ENCODE measurements at regions not wholly inside any gene's neighbourhood (a gene's known extent, or its start where the extent isn't known, plus 50 kb on each side); places are given as distances from the start of the nearest gene placed in this dataset.

DNA sequence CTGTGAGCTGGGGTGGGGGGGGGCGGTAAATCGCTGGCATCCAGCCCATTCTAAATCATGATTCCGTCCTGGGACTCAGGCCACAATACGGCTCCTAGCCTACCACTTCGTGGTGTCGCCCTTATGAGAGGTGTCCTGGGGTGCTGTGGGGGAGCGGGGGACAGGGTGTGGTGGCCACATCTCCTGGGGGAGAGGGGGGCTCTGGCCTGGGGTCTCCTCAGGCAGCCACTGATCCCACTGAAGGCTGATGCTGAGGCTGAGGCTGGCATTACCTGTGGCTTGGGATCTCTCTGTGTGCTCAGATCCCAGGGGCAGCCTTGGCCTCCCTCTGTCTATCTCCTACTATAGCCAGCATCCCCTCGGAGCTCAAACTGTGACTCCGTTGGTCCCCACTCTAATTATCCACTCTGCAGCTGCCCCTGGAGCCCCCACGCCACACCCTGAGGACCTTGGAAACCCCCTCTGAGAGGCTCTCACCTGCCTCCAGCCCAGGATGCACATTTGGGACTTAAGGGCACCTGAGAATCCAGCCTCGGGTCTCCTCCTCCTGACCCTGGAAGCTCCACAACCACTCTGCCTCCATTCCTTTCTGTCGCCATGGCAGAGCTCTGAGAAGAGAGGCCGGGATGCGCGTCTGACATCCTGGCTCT, 249.3 kb upstream of the TCERG1L start:
- CTCF ChIA-PET = no interaction called here
- Histone ChIP-seq H3K27ac (ENCODE audit: insufficient read depth, low read depth, low read length) (no peak overlapping the region), H3K4me3 (replicated peaks in 1 of 3; ENCODE audit: insufficient read depth in 1 of 3, low read depth in 1 of 3, low read length in 3 of 3) (no peak overlapping the region), H2AFZ (ENCODE audit: low read depth, low read length) (no peak overlapping the region), H4K20me1 (replicated peaks; ENCODE audit: control insufficient read depth, extremely low read depth, insufficient read depth, low read length) (no peaks in the 10 kb centered on the region), H3K4me2 (ENCODE audit: insufficient read depth, low read length) (no peak overlapping the region), H3K4me1 (ENCODE audit: control insufficient read depth, extremely low read depth, insufficient read depth, low read length) (no peaks in the 10 kb centered on the region), H3K9ac (replicated peaks; ENCODE audit: extremely low read depth, insufficient read depth, low read length) (no peak overlapping the region), H3K79me2 (ENCODE audit: control insufficient read depth, insufficient read depth, low read length) (no peaks in the 10 kb centered on the region), H3K9me1 (replicated peaks; ENCODE audit: control insufficient read depth, extremely low read depth, insufficient read depth, low read length) (no peaks in the 10 kb centered on the region), H3K9me3 (replicated peaks; ENCODE audit: control insufficient read depth, insufficient read depth, low read length) (peaks cover 4% of the 10 kb centered on the region), H3K36me3 (ENCODE audit: control insufficient read depth in 2 of 2, extremely low read depth in 1 of 2, insufficient read depth in 2 of 2, low read length in 2 of 2) (no peaks in the 10 kb centered on the region), H3K27me3 (ENCODE audit: control insufficient read depth in 2 of 2, insufficient read depth in 2 of 2, low read length in 2 of 2) (no peaks in the 10 kb centered on the region)
- FAIRE-seq (no peak), DNase-seq (ENCODE audit: low read depth, low spot score) (no peak)
- TF ChIP-seq FOS (IDR thresholded peaks at IDR 0.05; ENCODE audit: borderline replicate concordance, insufficient read depth, low read length) (no peak), MYC (IDR thresholded peaks at IDR 0.05; ENCODE audit: low read depth, low read length) (no peak)
- POLR2A ChIA-PET = no interaction called here
- intact Hi-C loops (cut with micrococcal nuclease) = no loop called here
- dilution Hi-C loops (cut with MboI; ENCODE audit: extremely low pct_ligation_motif_present, low sequenced_read_pairs) = no loop called here
- BruUV-seq (replicated peaks) = no TSS peak

DNA sequence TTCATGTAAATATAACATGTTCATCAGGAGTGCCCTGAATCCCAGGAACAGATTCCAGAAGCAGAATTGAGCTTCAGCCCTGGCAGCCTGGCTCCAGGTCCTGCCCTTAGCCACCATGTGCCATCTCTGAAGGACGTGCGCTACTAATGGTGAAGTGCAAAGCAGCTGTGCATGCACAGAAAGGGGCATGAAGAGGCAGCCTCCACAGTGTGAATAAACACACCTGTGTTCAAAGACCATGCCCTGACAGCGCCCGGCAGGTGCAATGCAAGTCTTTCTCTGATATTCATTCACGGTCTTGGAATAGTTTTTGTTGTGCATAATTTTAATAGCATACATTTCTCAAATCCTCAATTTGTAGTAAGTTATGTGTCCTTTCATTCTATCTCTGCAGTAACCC, 250.4 kb upstream of the TCERG1L start:
- POLR2A ChIA-PET = no interaction called here
- BruUV-seq (replicated peaks) = no TSS peak
- Histone ChIP-seq H3K27me3 (ENCODE audit: control insufficient read depth in 2 of 2, insufficient read depth in 2 of 2, low read length in 2 of 2) (no peaks in the 10 kb centered on the region), H3K9me3 (replicated peaks; ENCODE audit: control insufficient read depth, insufficient read depth, low read length) (peaks cover 6% of the 10 kb centered on the region), H3K4me3 (replicated peaks in 1 of 3; ENCODE audit: insufficient read depth in 1 of 3, low read depth in 1 of 3, low read length in 3 of 3) (no peak overlapping the region), H3K4me1 (ENCODE audit: control insufficient read depth, extremely low read depth, insufficient read depth, low read length) (no peaks in the 10 kb centered on the region), H3K9me1 (replicated peaks; ENCODE audit: control insufficient read depth, extremely low read depth, insufficient read depth, low read length) (no peaks in the 10 kb centered on the region), H2AFZ (ENCODE audit: low read depth, low read length) (no peak overlapping the region), H3K4me2 (ENCODE audit: insufficient read depth, low read length) (no peak overlapping the region), H3K79me2 (ENCODE audit: control insufficient read depth, insufficient read depth, low read length) (no peaks in the 10 kb centered on the region), H3K9ac (replicated peaks; ENCODE audit: extremely low read depth, insufficient read depth, low read length) (no peak overlapping the region), H3K27ac (ENCODE audit: insufficient read depth, low read depth, low read length) (no peak overlapping the region), H3K36me3 (ENCODE audit: control insufficient read depth in 2 of 2, extremely low read depth in 1 of 2, insufficient read depth in 2 of 2, low read length in 2 of 2) (no peaks in the 10 kb centered on the region), H4K20me1 (replicated peaks; ENCODE audit: control insufficient read depth, extremely low read depth, insufficient read depth, low read length) (no peaks in the 10 kb centered on the region)
- no peak for TF ChIP-seq MYC (IDR thresholded peaks at IDR 0.05; ENCODE audit: low read depth, low read length)
- TF ChIP-seq, protein P1, sequence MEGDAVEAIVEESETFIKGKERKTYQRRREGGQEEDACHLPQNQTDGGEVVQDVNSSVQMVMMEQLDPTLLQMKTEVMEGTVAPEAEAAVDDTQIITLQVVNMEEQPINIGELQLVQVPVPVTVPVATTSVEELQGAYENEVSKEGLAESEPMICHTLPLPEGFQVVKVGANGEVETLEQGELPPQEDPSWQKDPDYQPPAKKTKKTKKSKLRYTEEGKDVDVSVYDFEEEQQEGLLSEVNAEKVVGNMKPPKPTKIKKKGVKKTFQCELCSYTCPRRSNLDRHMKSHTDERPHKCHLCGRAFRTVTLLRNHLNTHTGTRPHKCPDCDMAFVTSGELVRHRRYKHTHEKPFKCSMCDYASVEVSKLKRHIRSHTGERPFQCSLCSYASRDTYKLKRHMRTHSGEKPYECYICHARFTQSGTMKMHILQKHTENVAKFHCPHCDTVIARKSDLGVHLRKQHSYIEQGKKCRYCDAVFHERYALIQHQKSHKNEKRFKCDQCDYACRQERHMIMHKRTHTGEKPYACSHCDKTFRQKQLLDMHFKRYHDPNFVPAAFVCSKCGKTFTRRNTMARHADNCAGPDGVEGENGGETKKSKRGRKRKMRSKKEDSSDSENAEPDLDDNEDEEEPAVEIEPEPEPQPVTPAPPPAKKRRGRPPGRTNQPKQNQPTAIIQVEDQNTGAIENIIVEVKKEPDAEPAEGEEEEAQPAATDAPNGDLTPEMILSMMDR (IDR thresholded peaks at IDR 0.05; ENCODE audit: extremely low read depth in 1 of 2, insufficient read depth in 1 of 2, low read depth in 1 of 2, low read length in 2 of 2) = no peak
- no peak for TF ChIP-seq FOS (IDR thresholded peaks at IDR 0.05; ENCODE audit: borderline replicate concordance, insufficient read depth, low read length)
- TF ChIP-seq GATA2 (IDR thresholded peaks at IDR 0.05; ENCODE audit: insufficient read depth, insufficient read length, low read depth, low read length) = no peak
- no peak for TF ChIP-seq POLR2AphosphoS5 (IDR thresholded peaks at IDR 0.05; ENCODE audit: insufficient read depth, low read depth, low read length)
- no peak for TF ChIP-seq JUN (IDR thresholded peaks at IDR 0.05; ENCODE audit: borderline replicate concordance, insufficient read depth, insufficient read length, low read depth)
- no peak for TF ChIP-seq POLR2A (IDR thresholded peaks at IDR 0.05; ENCODE audit: low read depth, low read length)
- no peak for TF ChIP-seq EZH2 (IDR thresholded peaks at IDR 0.05; ENCODE audit: borderline replicate concordance, low read depth, low read length, severe bottlenecking)
- TF ChIP-seq, protein P2, sequence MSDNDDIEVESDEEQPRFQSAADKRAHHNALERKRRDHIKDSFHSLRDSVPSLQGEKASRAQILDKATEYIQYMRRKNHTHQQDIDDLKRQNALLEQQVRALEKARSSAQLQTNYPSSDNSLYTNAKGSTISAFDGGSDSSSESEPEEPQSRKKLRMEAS (IDR thresholded peaks at IDR 0.05; ENCODE audit: insufficient read depth, insufficient read length) = no peak
- FAIRE-seq (no peak), DNase-seq (ENCODE audit: low read depth, low spot score) (no peak)
- intact Hi-C loops (cut with micrococcal nuclease) (no loop called here), dilution Hi-C loops (cut with MboI; ENCODE audit: extremely low pct_ligation_motif_present, low sequenced_read_pairs) (no loop called here)
- CTCF ChIA-PET = no interaction called here
